A673 (cell line): ENCODE measurements at regions not wholly inside any gene's neighbourhood (a gene's known extent, or its start where the extent isn't known, plus 50 kb on each side); places are given as distances from the start of the nearest gene placed in this dataset.
"Not testable (repeated sequence)": the region's sequence is repeated elsewhere in the genome, so short reads cannot be mapped to it uniquely, and the experiment has no call there.

Experiments
- BruUV-seq: library from RNA; stranded (reverse); fragments of 400-500 nt; replicated peaks from 2 replicates; lab custom pipeline; 2021; lab: Mats Ljungman, UMichigan
- CTCF ChIA-PET: fragments of 300-600 bp; sonication (Branson Sonifier 250); formaldehyde crosslinking; loops from one replicate; lab custom pipeline; 2022; ENCODE audit warnings: antibody characterized with exemption; lab: Charles Lee
- POLR2A ChIA-PET: fragments of 300-600 bp; sonication (Branson Sonifier 250); formaldehyde crosslinking; loops from one replicate; lab custom pipeline; 2022; ENCODE audit warnings: antibody characterized with exemption; ENCODE audit not compliant: low non-redundant PET; lab: Charles Lee
- DNase-seq: peaks from one replicate; pipeline ENCODE4 v3.0.0-alpha.2; 2015; ENCODE audit warnings: low spot score
- H3K27ac ChIP-seq: fragments of 200-600 bp; sonication (generic); 2 replicates; pipeline ENCODE4 v1.5.1; 2016; ENCODE audit warnings: mixed run types, low read depth, mild to moderate bottlenecking, mixed read lengths, antibody characterized with exemption, low read length; ENCODE audit not compliant: poor library complexity, severe bottlenecking
- H3K27me3 ChIP-seq: fragments of 200-600 bp; sonication (generic); replicated peaks from 2 replicates; pipeline ENCODE4 v1.6.1; 2017; ENCODE audit warnings: mixed run types, low read depth, mild to moderate bottlenecking, mixed read lengths, antibody characterized with exemption, low read length; ENCODE audit not compliant: insufficient read depth, poor library complexity
- H3K36me3 ChIP-seq: fragments of 200-600 bp; sonication (generic); 2 replicates; pipeline ENCODE4 v1.6.1; 2016; ENCODE audit warnings: mixed run types, mild to moderate bottlenecking, mixed read lengths, antibody characterized with exemption, low read length; ENCODE audit not compliant: insufficient read depth, poor library complexity, severe bottlenecking
- H3K4me1 ChIP-seq: fragments of 200-600 bp; sonication (generic); 2 replicates; pipeline ENCODE4 v1.6.1; 2017; ENCODE audit warnings: mixed run types, mild to moderate bottlenecking, mixed read lengths, antibody characterized with exemption, low read length; ENCODE audit not compliant: insufficient read depth, poor library complexity, severe bottlenecking
- H3K4me3 ChIP-seq: fragments of 200-600 bp; sonication (generic); 2 replicates; pipeline ENCODE4 v1.5.1; 2016; ENCODE audit warnings: low read depth, mixed run types, mild to moderate bottlenecking, mixed read lengths, low read length; ENCODE audit not compliant: poor library complexity, severe bottlenecking
- H3K9me3 ChIP-seq: fragments of 200-600 bp; sonication (generic); 2 replicates; pipeline ENCODE4 v1.6.1; 2016; ENCODE audit warnings: mixed run types, low read depth, mild to moderate bottlenecking, mixed read lengths, antibody characterized with exemption, low read length; ENCODE audit not compliant: poor library complexity, severe bottlenecking
- CTCF ChIP-seq: fragments of 300-800, 200-600 bp; sonication (generic); conservative IDR thresholded peaks from 2 replicates; pipeline ENCODE4 v1.5.1; 2017; ENCODE audit warnings: low read depth, mild to moderate bottlenecking, antibody characterized with exemption, low read length, moderate library complexity, mixed read lengths
- EZH2 ChIP-seq: fragments of 200-600 bp; sonication (generic); IDR thresholded peaks from 2 replicates; pipeline ENCODE4 v1.6.1; 2017; ENCODE audit warnings: borderline replicate concordance, low read depth, mild to moderate bottlenecking, mixed read lengths, antibody characterized with exemption, low read length; ENCODE audit not compliant: poor library complexity, severe bottlenecking
- intact Hi-C: fragments of 100-400 bp; cut with micrococcal nuclease; formaldehyde crosslinking; loops from one replicate; pipeline ENCODE4 v1.10.0; 2022; ENCODE audit not compliant: unreplicated experiment

DNA sequence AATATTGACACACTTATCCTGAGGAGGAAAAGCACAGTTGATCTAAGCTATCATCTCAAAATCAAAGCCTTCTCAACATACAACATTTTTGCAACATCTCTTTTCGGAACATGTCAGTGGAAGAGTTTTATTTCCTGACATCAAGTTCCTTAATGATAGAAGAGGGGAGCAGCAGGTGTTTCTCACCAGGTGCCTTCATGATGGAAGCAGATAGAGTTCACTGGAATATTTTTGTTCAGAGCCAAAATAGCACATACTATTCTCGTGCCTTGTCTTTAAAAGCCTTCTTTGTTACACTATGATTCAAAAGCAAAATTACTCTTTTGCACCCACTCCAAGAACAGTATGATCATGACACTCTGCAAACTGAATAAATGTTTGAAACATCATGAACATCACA, 176.9 kb upstream of the CCNG1 start:
- TF ChIP-seq CTCF (no peak), EZH2 (no peak)
- no peaks in the 10 kb centered on the region for H3K4me1 ChIP-seq
- ChIA-PET POLR2A (no interaction called here), CTCF (no interaction called here)
- H3K4me3 ChIP-seq: no peak overlapping the region
- no peaks in the 10 kb centered on the region for H3K9me3 ChIP-seq
- H3K27me3 ChIP-seq: no peaks in the 10 kb centered on the region
- H3K36me3 ChIP-seq: no peaks in the 10 kb centered on the region
- H3K27ac ChIP-seq: no peak overlapping the region
- no TSS peak for BruUV-seq
- no peak for DNase-seq
- intact Hi-C loops: no loop called here

DNA sequence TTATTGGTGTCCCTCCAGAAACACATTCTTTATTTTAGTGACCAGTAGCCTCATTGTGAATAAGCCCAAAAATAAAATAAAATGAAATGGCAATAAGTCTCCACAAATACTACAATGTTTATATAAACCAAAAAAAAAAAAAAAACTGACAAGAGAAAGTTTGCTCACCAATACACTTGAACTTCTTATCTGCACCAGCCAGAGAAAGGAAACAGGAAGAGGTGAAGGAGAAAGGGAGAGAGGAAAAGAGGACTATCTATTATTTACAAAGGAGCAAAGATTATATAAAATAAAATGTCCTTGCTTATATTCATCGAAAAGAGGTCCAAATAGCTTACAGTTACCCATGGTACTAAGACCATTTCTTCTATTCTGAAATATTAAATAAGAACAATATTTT, 176.4 kb upstream of the CCNG1 start:
- intact Hi-C loops: no loop called here
- CTCF ChIA-PET: no interaction called here
- Histone ChIP-seq H3K27ac (no peak overlapping the region), H3K36me3 (no peaks in the 10 kb centered on the region), H3K27me3 (no peaks in the 10 kb centered on the region), H3K9me3 (no peaks in the 10 kb centered on the region), H3K4me3 (no peak overlapping the region), H3K4me1 (no peaks in the 10 kb centered on the region)
- BruUV-seq: no TSS peak
- no peak for DNase-seq
- POLR2A ChIA-PET: no interaction called here
- TF ChIP-seq EZH2 (no peak), CTCF (no peak)

DNA sequence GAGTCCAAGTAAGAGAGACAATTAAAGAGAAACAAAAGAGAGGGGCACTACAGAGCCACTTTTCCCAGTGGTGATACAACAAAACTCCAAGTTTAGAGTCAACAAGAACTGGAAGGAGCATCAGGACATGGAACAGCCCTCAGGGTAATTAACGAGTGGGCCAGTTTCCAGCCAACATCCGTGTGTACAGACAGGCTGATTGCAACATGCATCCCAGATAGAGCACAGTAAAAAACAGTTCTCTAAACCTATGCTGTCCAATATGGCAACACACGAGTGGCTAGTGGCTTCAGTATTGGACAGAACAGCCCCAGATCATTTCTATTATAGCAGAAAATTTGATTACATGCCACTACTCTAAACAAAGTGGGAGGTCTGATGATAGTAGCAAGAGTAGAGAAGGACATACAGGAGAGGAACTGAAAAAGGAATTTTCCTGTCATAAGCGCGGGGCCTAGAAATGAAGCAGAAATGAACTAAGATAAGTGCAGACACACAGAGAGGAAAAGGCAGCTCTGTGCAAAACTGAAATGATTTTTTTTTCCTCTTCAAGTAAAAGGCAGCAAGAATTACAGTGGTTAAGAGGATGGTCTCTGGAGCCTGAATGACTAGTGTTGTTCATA, 175.6 kb upstream of the CCNG1 start:
- no TSS peak for BruUV-seq
- DNase-seq: no peak
- H3K27ac ChIP-seq: no peak overlapping the region
- no peaks in the 10 kb centered on the region for H3K9me3 ChIP-seq
- CTCF ChIA-PET: no interaction called here
- TF ChIP-seq CTCF: no peak
- no peak for TF ChIP-seq EZH2
- intact Hi-C loops: no loop called here
- no peaks in the 10 kb centered on the region for H3K27me3 ChIP-seq
- H3K4me1 ChIP-seq: no peaks in the 10 kb centered on the region
- POLR2A ChIA-PET: no interaction called here
- no peak overlapping the region for H3K4me3 ChIP-seq
- H3K36me3 ChIP-seq: no peaks in the 10 kb centered on the region

GRCh38 chr5:163266249-163266648, 171.1 kb upstream of the CCNG1 start:
- BruUV-seq, H3K27ac ChIP-seq, H3K27me3 ChIP-seq, CTCF ChIA-PET, H3K4me3 ChIP-seq, DNase-seq, POLR2A ChIA-PET, H3K36me3 ChIP-seq, H3K9me3 ChIP-seq: not testable (repeated sequence)
- H3K4me1 ChIP-seq: peaks cover 23% of the 10 kb centered on the region
- intact Hi-C loops: loop anchor here (5.0 kb wide), 1 partner anchor 44 kb away; no protein-coding TSS in a partner anchor
